Esophagus squamous epithelium (tissue), 4 donors: ENCODE measurements at regions not wholly inside any gene's neighbourhood (a gene's known extent, or its start where the extent isn't known, plus 50 kb on each side); places are given as distances from the start of the nearest gene placed in this dataset.
"Not testable (repeated sequence)": the region's sequence is repeated elsewhere in the genome, so short reads cannot be mapped to it uniquely, and the experiment has no call there.

Source experiments
- POLR2A ChIP-seq, 4 donors: fragments of 450-650 bp; IDR thresholded peaks; one replicate each; pipeline ENCODE4 v1.6.1; 2017; ENCODE audit warnings: antibody characterized with exemption in 4 of 4, mild to moderate bottlenecking in 4 of 4, moderate library complexity in 3 of 4
- TF ChIP-seq, protein P1 (sequence below), 6 experiments: fragments of 450-650 bp in 4 of 6; fragments of 200-600 bp in 2 of 6; sonication (generic) in 2 of 6; IDR thresholded peaks; one replicate each; pipeline ENCODE4 v1.5.1; 2016 to 2019; ENCODE audit warnings: antibody characterized with exemption in 6 of 6, mild to moderate bottlenecking in 4 of 6, moderate library complexity in 4 of 6

DNA sequence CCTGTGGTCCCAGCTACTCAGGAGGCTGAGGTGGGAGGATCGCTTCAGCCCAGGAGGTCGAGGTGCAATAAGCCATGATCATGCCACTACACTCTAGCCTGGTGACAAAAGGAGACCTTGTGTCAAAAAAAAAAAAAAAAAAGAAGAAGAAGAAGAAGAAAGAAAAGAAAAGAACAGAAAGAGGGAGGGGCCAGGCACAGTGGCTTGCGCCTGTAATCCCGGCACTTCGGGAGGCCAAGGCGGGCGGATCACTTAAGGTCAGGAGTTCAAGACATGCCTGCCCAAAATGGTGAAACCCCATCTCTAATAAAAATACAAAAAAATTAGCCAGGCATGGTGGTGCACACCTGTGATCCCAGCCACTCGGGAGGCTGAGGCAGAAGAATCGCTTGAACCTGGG is 52.8 kb upstream of the EP300 start:
- TF ChIP-seq, protein P1, sequence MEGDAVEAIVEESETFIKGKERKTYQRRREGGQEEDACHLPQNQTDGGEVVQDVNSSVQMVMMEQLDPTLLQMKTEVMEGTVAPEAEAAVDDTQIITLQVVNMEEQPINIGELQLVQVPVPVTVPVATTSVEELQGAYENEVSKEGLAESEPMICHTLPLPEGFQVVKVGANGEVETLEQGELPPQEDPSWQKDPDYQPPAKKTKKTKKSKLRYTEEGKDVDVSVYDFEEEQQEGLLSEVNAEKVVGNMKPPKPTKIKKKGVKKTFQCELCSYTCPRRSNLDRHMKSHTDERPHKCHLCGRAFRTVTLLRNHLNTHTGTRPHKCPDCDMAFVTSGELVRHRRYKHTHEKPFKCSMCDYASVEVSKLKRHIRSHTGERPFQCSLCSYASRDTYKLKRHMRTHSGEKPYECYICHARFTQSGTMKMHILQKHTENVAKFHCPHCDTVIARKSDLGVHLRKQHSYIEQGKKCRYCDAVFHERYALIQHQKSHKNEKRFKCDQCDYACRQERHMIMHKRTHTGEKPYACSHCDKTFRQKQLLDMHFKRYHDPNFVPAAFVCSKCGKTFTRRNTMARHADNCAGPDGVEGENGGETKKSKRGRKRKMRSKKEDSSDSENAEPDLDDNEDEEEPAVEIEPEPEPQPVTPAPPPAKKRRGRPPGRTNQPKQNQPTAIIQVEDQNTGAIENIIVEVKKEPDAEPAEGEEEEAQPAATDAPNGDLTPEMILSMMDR (IDR thresholded peaks at IDR 0.05): not testable (repeated sequence)
- not testable (repeated sequence) for TF ChIP-seq POLR2A (IDR thresholded peaks at IDR 0.05)
